Ishikawa (cell line): ENCODE measurements at regions not wholly inside any gene's neighbourhood (a gene's known extent, or its start where the extent isn't known, plus 50 kb on each side); places are given as distances from the start of the nearest gene placed in this dataset.

Experiments used
- CEBPB ChIP-seq: IDR thresholded peaks from 2 replicates; pipeline ENCODE4 v1.6.1; 2012
- CREB1 ChIP-seq: IDR thresholded peaks from 2 replicates; pipeline ENCODE4 v1.6.1; 2012; ENCODE audit warnings: low read depth
- EGR1 ChIP-seq: IDR thresholded peaks from 2 replicates; pipeline ENCODE4 v1.6.1; 2012
- EP300 ChIP-seq: IDR thresholded peaks from 2 replicates; pipeline ENCODE4 v1.6.1; 2012; ENCODE audit warnings: borderline replicate concordance
- FOXM1 ChIP-seq: IDR thresholded peaks from 2 replicates; pipeline ENCODE4 v1.6.1; 2012; ENCODE audit warnings: low read depth, borderline replicate concordance
- MAX ChIP-seq: IDR thresholded peaks from 2 replicates; pipeline ENCODE4 v1.6.1; 2012
- NFIC ChIP-seq: IDR thresholded peaks from 2 replicates; pipeline ENCODE4 v1.6.1; 2012
- RAD21 ChIP-seq: IDR thresholded peaks from 2 replicates; pipeline ENCODE4 v1.6.1; 2012; ENCODE audit warnings: low read depth
- TAF1 ChIP-seq: IDR thresholded peaks from 2 replicates; pipeline ENCODE4 v1.6.1; 2012; ENCODE audit warnings: low read depth, mild to moderate bottlenecking
- TCF12 ChIP-seq: IDR thresholded peaks from 2 replicates; pipeline ENCODE4 v1.6.1; 2012; ENCODE audit warnings: low read depth
- TEAD4 ChIP-seq: IDR thresholded peaks from 2 replicates; pipeline ENCODE4 v1.6.1; 2012
- USF1 ChIP-seq: IDR thresholded peaks from 2 replicates; pipeline ENCODE4 v1.6.1; 2012
- YY1 ChIP-seq: IDR thresholded peaks from 2 replicates; pipeline ENCODE4 v1.6.1; 2012; ENCODE audit warnings: low read depth
- ZBTB7A ChIP-seq: IDR thresholded peaks from 2 replicates; pipeline ENCODE4 v1.6.1; 2012; ENCODE audit warnings: low read depth
- TF ChIP-seq, protein P1 (sequence below): IDR thresholded peaks from 2 replicates; pipeline ENCODE4 v1.6.1; 2012; ENCODE audit warnings: low read depth, mild to moderate bottlenecking

DNA sequence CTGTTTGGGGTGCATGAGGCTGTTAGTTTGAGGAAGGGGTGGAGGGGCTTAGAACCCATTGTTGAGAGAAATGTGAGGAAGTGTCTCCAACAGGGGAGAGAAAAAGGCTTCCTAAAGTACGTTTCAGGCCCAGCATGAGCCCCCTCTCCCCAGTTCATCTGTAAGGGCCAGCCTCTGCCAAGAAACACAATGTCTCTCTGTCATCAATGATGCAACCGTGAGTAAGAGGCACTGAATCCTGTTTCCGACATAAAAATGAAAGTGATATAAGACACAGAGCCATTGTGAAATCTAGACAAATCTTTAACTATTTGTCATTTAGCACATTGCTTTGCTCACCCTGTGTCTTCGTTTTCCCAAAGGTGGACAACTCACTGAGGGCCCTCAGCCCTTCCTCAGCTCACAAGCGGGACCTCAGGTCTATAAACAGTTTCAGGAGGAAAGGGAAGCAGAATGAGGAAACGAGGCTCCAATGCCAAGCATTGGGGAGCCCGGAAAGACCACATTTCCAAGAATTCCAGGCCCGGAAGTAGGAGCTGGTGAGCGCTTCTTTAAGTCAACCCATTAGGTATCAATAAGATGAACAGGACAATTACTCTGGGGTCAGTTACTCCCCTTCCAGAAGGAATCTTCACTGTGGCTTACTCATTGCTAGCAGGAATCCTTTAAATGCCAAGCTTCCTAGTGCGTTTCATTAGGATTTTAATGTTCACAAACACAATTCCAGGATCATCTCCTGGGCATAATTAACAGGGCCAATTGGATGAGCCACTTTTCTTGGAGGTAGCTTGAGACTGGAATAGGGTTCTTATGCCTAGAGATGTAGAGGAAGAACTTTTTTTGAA lies 59.0 kb upstream of the KLF4 start:
- TF ChIP-seq TAF1 (no peak), CREB1 (no peak), NFIC (no peak), ZBTB7A (no peak), FOXM1 (no peak), TEAD4 (no peak)
- TF ChIP-seq, protein P1, sequence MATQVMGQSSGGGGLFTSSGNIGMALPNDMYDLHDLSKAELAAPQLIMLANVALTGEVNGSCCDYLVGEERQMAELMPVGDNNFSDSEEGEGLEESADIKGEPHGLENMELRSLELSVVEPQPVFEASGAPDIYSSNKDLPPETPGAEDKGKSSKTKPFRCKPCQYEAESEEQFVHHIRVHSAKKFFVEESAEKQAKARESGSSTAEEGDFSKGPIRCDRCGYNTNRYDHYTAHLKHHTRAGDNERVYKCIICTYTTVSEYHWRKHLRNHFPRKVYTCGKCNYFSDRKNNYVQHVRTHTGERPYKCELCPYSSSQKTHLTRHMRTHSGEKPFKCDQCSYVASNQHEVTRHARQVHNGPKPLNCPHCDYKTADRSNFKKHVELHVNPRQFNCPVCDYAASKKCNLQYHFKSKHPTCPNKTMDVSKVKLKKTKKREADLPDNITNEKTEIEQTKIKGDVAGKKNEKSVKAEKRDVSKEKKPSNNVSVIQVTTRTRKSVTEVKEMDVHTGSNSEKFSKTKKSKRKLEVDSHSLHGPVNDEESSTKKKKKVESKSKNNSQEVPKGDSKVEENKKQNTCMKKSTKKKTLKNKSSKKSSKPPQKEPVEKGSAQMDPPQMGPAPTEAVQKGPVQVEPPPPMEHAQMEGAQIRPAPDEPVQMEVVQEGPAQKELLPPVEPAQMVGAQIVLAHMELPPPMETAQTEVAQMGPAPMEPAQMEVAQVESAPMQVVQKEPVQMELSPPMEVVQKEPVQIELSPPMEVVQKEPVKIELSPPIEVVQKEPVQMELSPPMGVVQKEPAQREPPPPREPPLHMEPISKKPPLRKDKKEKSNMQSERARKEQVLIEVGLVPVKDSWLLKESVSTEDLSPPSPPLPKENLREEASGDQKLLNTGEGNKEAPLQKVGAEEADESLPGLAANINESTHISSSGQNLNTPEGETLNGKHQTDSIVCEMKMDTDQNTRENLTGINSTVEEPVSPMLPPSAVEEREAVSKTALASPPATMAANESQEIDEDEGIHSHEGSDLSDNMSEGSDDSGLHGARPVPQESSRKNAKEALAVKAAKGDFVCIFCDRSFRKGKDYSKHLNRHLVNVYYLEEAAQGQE, result no peak

GRCh38 chr9:107547772-107548297 lies 58.3 kb upstream of the KLF4 start:
- no peak for TF ChIP-seq RAD21
- TF ChIP-seq EP300, result no peak
- no peak for TF ChIP-seq YY1

GRCh38 chr9:107547303-107547702 lies 57.7 kb upstream of the KLF4 start:
- no peak for TF ChIP-seq RAD21
- TF ChIP-seq, protein P1, result no peak
- TF ChIP-seq MAX, result no peak
- TF ChIP-seq CREB1, result no peak
- no peak for TF ChIP-seq FOXM1
- TF ChIP-seq TCF12, result no peak
- no peak for TF ChIP-seq EP300

GRCh38 chr9:107546859-107547258 lies 57.3 kb upstream of the KLF4 start:
- TF ChIP-seq EGR1, result no peak
- TF ChIP-seq CEBPB, result no peak
- no peak for TF ChIP-seq RAD21
- TF ChIP-seq TAF1, result no peak
- TF ChIP-seq CREB1, result no peak
- TF ChIP-seq ZBTB7A, result no peak

- TF ChIP-seq EP300, result no peak
- TF ChIP-seq USF1, result no peak
- TF ChIP-seq TCF12, result no peak
- TF ChIP-seq TEAD4, result no peak
- TF ChIP-seq CREB1, result no peak
- no peak for TF ChIP-seq MAX
- TF ChIP-seq RAD21, result no peak
- no peak for TF ChIP-seq ZBTB7A
- no peak for TF ChIP-seq TAF1
These were observed 55.5 kb upstream of the KLF4 start for GRCh38 chr9:107545036-107545435.

GRCh38 chr9:107542411-107543157 lies 53.0 kb upstream of the KLF4 start:
- no peak for TF ChIP-seq CEBPB
- TF ChIP-seq RAD21, result no peak
- TF ChIP-seq MAX, result no peak
- no peak for TF ChIP-seq EP300
- no peak for TF ChIP-seq FOXM1
- no peak for TF ChIP-seq TEAD4
- no peak for TF ChIP-seq ZBTB7A
- TF ChIP-seq TCF12, result no peak
- no peak for TF ChIP-seq USF1
- TF ChIP-seq EGR1, result no peak
- no peak for TF ChIP-seq NFIC
- no peak for TF ChIP-seq TAF1
- TF ChIP-seq, protein P1, result no peak
- TF ChIP-seq CREB1, result no peak
- TF ChIP-seq YY1, result no peak
